AG04450 (cell line): ENCODE measurements at regions not wholly inside any gene's neighbourhood (a gene's known extent, or its start where the extent isn't known, plus 50 kb on each side); places are given as distances from the start of the nearest gene placed in this dataset.

Experiments used
- CTCF ChIA-PET: fragments of 300-600, 350-600 bp; formaldehyde crosslinking; extraction: SDS; loops from one replicate; lab custom pipeline; 2022; ENCODE audit warnings: antibody characterized with exemption, inconsistent platforms; lab: Charles Lee
- POLR2A ChIA-PET: fragments of 350-600 bp; formaldehyde crosslinking; extraction: SDS; loops from one replicate; lab custom pipeline; 2021; ENCODE audit warnings: antibody characterized with exemption, inconsistent platforms; lab: Yijun Ruan, JAX
- DNase-seq: peaks from one replicate; pipeline ENCODE4 v3.0.0-alpha.2; 2011; ENCODE audit warnings: low read depth, low spot score
- H3K27ac ChIP-seq: one replicate; pipeline ENCODE4 v1.5.1; 2012; ENCODE audit warnings: low read depth, low read length, control low read depth
- H3K27me3 ChIP-seq: one replicate; pipeline ENCODE4 v1.6.0; 2012; ENCODE audit warnings: low read length; ENCODE audit not compliant: control insufficient read depth, insufficient read depth
- H3K4me3 ChIP-seq: 2 replicates; pipeline ENCODE4 v1.5.1; 2011; ENCODE audit warnings: mild to moderate bottlenecking, low read depth, low read length, control low read depth
- H3K9me3 ChIP-seq: 2 replicates; pipeline ENCODE4 v1.5.1; 2012; ENCODE audit warnings: low read length; ENCODE audit not compliant: control insufficient read depth, insufficient read depth
- TF ChIP-seq, protein P1 (sequence below): IDR thresholded peaks from 2 replicates; pipeline ENCODE4 v1.5.1; 2011; ENCODE audit warnings: low read depth, low read length, control low read depth, inconsistent platforms

DNA sequence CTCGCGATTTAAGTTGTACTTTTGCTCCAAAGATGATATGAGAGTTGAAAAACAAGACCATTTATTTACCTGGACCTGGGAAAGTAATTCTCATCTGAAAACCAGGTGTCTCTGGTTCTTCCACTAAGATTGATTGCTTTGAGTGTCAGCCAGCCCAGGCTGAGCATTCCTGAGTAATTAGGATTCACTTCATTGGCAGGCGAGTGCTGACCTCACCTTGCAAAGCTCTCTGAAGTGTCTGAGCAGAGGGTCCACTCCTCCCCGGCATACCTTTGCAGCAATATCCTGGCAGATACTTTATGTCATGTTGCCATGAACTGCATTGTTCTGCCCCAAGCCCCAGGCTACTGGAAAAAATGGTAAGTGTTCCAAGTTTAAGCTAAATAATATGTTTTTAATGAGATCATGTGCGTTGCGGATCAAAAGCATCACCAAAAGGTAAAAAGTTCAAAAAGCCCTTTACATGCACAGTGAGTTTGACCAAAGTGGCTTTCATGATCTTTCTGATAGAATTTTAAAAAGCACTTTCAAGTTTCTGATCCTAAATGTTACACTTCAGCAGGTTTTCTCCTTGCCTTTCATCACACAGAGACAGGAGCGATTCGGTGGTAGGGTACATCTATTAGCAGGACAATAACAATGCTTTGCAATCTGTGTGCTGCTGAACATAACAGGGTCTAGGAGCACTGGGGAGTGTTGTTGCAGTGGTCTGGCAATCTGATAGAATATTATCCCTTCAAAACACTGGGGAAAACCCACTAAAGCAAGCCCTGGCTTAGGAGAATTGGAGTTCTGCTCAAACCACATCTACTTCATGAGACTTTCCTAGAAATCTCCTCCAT is 127.8 kb upstream of the EEF1E1 start:
- ChIA-PET CTCF (interaction anchor here (1.4 kb wide), 1 partner anchor 11 kb away, joined by 11 read pairs; no protein-coding TSS in a partner anchor), POLR2A (no interaction called here)
- Histone ChIP-seq H3K27me3 (no peaks in the 10 kb centered on the region), H3K9me3 (no peaks in the 10 kb centered on the region; the same call in 1 of the 2 replicates), H3K27ac (no peak overlapping the region), H3K4me3 (no peak overlapping the region)
- TF ChIP-seq, protein P1, sequence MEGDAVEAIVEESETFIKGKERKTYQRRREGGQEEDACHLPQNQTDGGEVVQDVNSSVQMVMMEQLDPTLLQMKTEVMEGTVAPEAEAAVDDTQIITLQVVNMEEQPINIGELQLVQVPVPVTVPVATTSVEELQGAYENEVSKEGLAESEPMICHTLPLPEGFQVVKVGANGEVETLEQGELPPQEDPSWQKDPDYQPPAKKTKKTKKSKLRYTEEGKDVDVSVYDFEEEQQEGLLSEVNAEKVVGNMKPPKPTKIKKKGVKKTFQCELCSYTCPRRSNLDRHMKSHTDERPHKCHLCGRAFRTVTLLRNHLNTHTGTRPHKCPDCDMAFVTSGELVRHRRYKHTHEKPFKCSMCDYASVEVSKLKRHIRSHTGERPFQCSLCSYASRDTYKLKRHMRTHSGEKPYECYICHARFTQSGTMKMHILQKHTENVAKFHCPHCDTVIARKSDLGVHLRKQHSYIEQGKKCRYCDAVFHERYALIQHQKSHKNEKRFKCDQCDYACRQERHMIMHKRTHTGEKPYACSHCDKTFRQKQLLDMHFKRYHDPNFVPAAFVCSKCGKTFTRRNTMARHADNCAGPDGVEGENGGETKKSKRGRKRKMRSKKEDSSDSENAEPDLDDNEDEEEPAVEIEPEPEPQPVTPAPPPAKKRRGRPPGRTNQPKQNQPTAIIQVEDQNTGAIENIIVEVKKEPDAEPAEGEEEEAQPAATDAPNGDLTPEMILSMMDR = no peak
- no peak for DNase-seq

DNA sequence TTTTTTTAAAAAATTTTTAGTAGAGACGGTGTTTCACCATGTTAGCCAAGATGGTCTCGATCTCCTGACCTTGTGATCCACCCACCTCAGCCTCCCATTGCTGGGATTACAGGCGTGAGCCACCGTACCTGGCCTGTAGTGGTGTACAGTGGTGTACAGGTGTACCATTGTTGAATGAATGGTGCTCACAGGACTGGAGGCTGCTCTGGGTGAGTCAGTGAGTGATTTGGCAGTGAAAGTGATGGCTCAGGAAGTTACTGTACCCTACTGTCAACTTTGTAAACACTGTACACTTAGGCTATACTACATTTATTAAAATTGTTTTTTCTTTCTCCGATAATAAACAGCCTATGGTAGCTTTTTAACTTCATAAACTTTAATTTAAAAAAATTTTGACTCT is 122.8 kb upstream of the EEF1E1 start:
- Histone ChIP-seq H3K27ac (no peak overlapping the region), H3K9me3 (no peaks in the 10 kb centered on the region; the same call in 1 of the 2 replicates), H3K4me3 (no peak overlapping the region), H3K27me3 (no peaks in the 10 kb centered on the region)
- ChIA-PET CTCF (interaction anchor here (0.6 to 3.0 kb wide), 2 partner anchors 94 to 153 kb away, joined by 3 to 26 read pairs; no protein-coding TSS in a partner anchor), POLR2A (interaction anchor here (0.6 kb wide), 1 partner anchor 337 kb away, joined by 4 read pairs; no protein-coding TSS in a partner anchor)
- DNase-seq = no peak
- TF ChIP-seq, protein P1 = no peak

DNA sequence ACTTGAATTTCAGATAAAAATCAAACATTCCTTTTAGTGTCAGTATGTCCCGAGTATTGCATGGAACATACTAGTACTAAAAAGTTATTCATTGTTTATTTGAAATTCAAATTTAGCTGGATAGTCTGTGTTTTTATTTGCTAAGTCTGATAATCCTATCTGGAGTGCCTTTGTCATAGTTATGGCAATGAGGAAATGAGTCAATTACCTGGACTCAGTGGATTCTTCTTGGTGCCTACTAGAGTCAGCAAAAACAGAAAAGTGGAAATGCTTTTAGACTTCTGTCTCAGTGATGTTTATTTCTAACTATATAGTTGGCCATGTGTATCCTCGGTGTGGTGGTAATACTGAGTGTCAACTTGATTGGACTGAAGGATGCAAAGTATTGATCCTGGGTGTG is 121.3 kb upstream of the EEF1E1 start:
- H3K27ac ChIP-seq = no peak overlapping the region
- TF ChIP-seq, protein P1 = no peak
- CTCF ChIA-PET = interaction anchor here (3.0 kb wide), 1 partner anchor 92 kb away, joined by 26 read pairs; no protein-coding TSS in a partner anchor
- no peaks in the 10 kb centered on the region; the same call in 1 of the 2 replicates for H3K9me3 ChIP-seq
- no peak for DNase-seq
- no peaks in the 10 kb centered on the region for H3K27me3 ChIP-seq
- no peak overlapping the region for H3K4me3 ChIP-seq
- POLR2A ChIA-PET = no interaction called here

DNA sequence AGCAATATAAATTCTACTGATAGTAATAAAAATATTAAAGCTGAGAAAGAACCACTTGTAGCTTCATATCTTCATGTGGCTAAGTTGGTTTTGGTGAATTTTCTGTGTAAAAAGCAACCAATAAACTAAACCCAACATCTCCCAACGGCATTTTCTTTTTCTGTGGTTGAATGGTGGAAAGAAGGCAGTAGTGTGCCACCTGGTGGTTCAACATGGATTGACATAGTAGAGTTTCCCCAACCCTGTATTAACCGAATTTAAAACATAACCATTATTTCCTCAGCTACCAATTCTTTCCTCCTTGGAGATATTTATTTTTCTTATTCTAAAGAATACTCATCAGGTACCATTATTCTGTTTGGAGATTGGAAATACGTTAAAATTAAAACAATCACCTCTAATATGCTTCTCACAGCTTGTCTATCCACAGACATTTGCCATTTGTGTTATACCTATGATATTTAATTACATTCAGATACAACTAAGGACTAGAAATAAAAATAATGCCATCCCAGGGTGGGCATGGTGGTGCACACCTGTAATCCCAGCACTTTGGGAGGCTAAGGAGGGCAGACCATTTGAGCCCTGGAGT is 117.1 kb upstream of the EEF1E1 start:
- ChIA-PET CTCF (interaction anchor here (0.6 to 5.5 kb wide), 63 partner anchors 9 to 1864 kb away, joined by 3 to 945 read pairs (median 5); partner anchors contain the start of gene BLOC1S5), POLR2A (interaction anchor here (1.1 kb wide), 1 partner anchor 88 kb away, joined by 3 read pairs; no protein-coding TSS in a partner anchor)
- no peak overlapping the region for H3K27ac ChIP-seq
- TF ChIP-seq, protein P1 = peak; percentile 84
- H3K4me3 ChIP-seq = no peak overlapping the region
- no peaks in the 10 kb centered on the region for H3K27me3 ChIP-seq
- DNase-seq = peak; percentile 27
- H3K9me3 ChIP-seq = no peaks in the 10 kb centered on the region
